HEK293 (cell line): ENCODE measurements at regions not wholly inside any gene's neighbourhood (a gene's known extent, or its start where the extent isn't known, plus 50 kb on each side); places are given as distances from the start of the nearest gene placed in this dataset.

ENCODE experiments used
- CTCF ChIA-PET: fragments of 350-600 bp; formaldehyde crosslinking; extraction: SDS; loops from one replicate; lab custom pipeline; 2021; ENCODE audit warnings: antibody characterized with exemption; lab: Yijun Ruan, JAX
- POLR2A ChIA-PET: fragments of 300-600 bp; formaldehyde crosslinking; extraction: SDS; loops from one replicate; lab custom pipeline; 2020; ENCODE audit warnings: antibody characterized with exemption, inconsistent platforms; lab: Yijun Ruan, JAX
- H3K27ac ChIP-seq: fragments of 200-500 bp; sonication (Bioruptor generic); 2 replicates; pipeline ENCODE4 v1.5.1; 2014; ENCODE audit warnings: low read depth, low read length, control low read depth, inconsistent platforms; ENCODE audit errors: extremely low read depth
- H3K36me3 ChIP-seq, 2 experiments: fragments of 200-500 bp in 1 of 2; sonication (Bioruptor generic) in 1 of 2; 1 replicate in 1 of 2; 2 replicates in 1 of 2; pipeline ENCODE4 v1.5.1; 2014 to 2017; ENCODE audit warnings: inconsistent platforms in 2 of 2, low read length in 2 of 2; ENCODE audit not compliant: control insufficient read depth in 2 of 2, insufficient read depth in 1 of 2
- H3K4me1 ChIP-seq: fragments of 200-500 bp; sonication (Bioruptor generic); 2 replicates; pipeline ENCODE4 v1.5.1; 2014; ENCODE audit warnings: mild to moderate bottlenecking, low read length, inconsistent platforms; ENCODE audit not compliant: control insufficient read depth, insufficient read depth
- H3K4me3 ChIP-seq: 2 replicates; pipeline ENCODE4 v1.5.1; 2011; ENCODE audit warnings: low read depth, mild to moderate bottlenecking, control low read depth, low read length, moderate library complexity
- H3K9me3 ChIP-seq: fragments of 200-500 bp; sonication (Bioruptor generic); 2 replicates; pipeline ENCODE4 v1.5.1; 2014; ENCODE audit warnings: low read depth, low read length, inconsistent platforms; ENCODE audit not compliant: control insufficient read depth, insufficient read depth
- EGR2 ChIP-seq: fragments of 450-650 bp; formaldehyde crosslinking; IDR thresholded peaks from 2 replicates; pipeline ENCODE4 v1.5.1; 2016; ENCODE audit warnings: low read depth, missing biosample characterization, missing genetic modification characterization
- MEIS1 ChIP-seq: sonication (generic); formaldehyde crosslinking; IDR thresholded peaks from 2 replicates; pipeline ENCODE4 v1.8.1; 2022; ENCODE audit warnings: missing genetic modification reagents, mild to moderate bottlenecking, borderline replicate concordance
- REPIN1 ChIP-seq: fragments of 450-650 bp; formaldehyde crosslinking; IDR thresholded peaks from 2 replicates; pipeline ENCODE4 v1.5.1; 2017; ENCODE audit warnings: missing biosample characterization, missing genetic modification characterization, low read depth
- YY1 ChIP-seq: fragments of 450-650 bp; formaldehyde crosslinking; IDR thresholded peaks from 2 replicates; pipeline ENCODE4 v1.5.1; 2018; ENCODE audit warnings: missing biosample characterization, missing genetic modification characterization
- ZBTB48 ChIP-seq: fragments of 450-650 bp; formaldehyde crosslinking; IDR thresholded peaks from 2 replicates; pipeline ENCODE4 v1.5.1; 2016; ENCODE audit warnings: missing biosample characterization, missing genetic modification characterization
- ZNF148 ChIP-seq: fragments of 450-650 bp; formaldehyde crosslinking; IDR thresholded peaks from 2 replicates; pipeline ENCODE4 v1.5.0; 2017; ENCODE audit warnings: missing biosample characterization, missing genetic modification characterization, borderline replicate concordance
- ZNF221 ChIP-seq: fragments of 450-650 bp; formaldehyde crosslinking; IDR thresholded peaks from 2 replicates; pipeline ENCODE4 v1.5.1; 2017; ENCODE audit warnings: missing biosample characterization, missing genetic modification characterization, borderline replicate concordance
- ZNF248 ChIP-seq: fragments of 450-650 bp; formaldehyde crosslinking; IDR thresholded peaks from 2 replicates; pipeline ENCODE4 v1.5.1; 2017; ENCODE audit warnings: missing biosample characterization, missing genetic modification characterization
- ZNF433 ChIP-seq: fragments of 450-650 bp; formaldehyde crosslinking; IDR thresholded peaks from 2 replicates; pipeline ENCODE4 v1.5.1; 2016; ENCODE audit warnings: missing biosample characterization, missing genetic modification characterization, low read depth
- ZNF48 ChIP-seq: fragments of 450-650 bp; formaldehyde crosslinking; IDR thresholded peaks from 2 replicates; pipeline ENCODE4 v1.5.1; 2016; ENCODE audit warnings: missing biosample characterization, missing genetic modification characterization
- ZNF600 ChIP-seq: fragments of 450-650 bp; formaldehyde crosslinking; IDR thresholded peaks from 2 replicates; pipeline ENCODE4 v1.5.1; 2016; ENCODE audit warnings: missing biosample characterization, missing genetic modification characterization
- ZNF610 ChIP-seq: fragments of 450-650 bp; formaldehyde crosslinking; IDR thresholded peaks from 2 replicates; pipeline ENCODE4 v1.5.1; 2016; ENCODE audit warnings: missing biosample characterization, missing genetic modification characterization, borderline replicate concordance
- TF ChIP-seq, protein P1 (sequence below): fragments of 450-650 bp; formaldehyde crosslinking; IDR thresholded peaks from 2 replicates; pipeline ENCODE4 v1.5.1; 2016; ENCODE audit warnings: missing biosample characterization, missing genetic modification characterization
- TF ChIP-seq, protein P2 (sequence below): IDR thresholded peaks from 2 replicates; pipeline ENCODE4 v1.6.1; 2011; ENCODE audit warnings: mild to moderate bottlenecking, low read depth, low read length, borderline replicate concordance
- TF ChIP-seq, protein P3 (sequence below): fragments of 450-650 bp; formaldehyde crosslinking; IDR thresholded peaks from 2 replicates; pipeline ENCODE4 v1.5.1; 2016; ENCODE audit warnings: missing biosample characterization, missing genetic modification characterization

- TF ChIP-seq ZBTB48 (tag by site-specific recombination) (no peak), MEIS1 (CRISPR knock-in tag) (no peak), ZNF148 (tag by site-specific recombination) (no peak), ZNF221 (no peak), ZNF610 (tag by site-specific recombination) (no peak), EGR2 (tag by site-specific recombination) (no peak)
- no peak overlapping the region for H3K27ac ChIP-seq
- H3K4me3 ChIP-seq = no peak overlapping the region
- H3K9me3 ChIP-seq = no peaks in the 10 kb centered on the region
- no peaks in the 10 kb centered on the region for H3K36me3 ChIP-seq
- ChIA-PET POLR2A (no interaction called here), CTCF (interaction anchor here (0.8 to 1.5 kb wide), 2 partner anchors 33 to 123 kb away, joined by 3 read pairs; no protein-coding TSS in a partner anchor)
- H3K4me1 ChIP-seq = no peaks in the 10 kb centered on the region
Observed at GRCh38 chr6:133085896-133086295, 155.3 kb upstream of the EYA4 start.

- TF ChIP-seq, protein P1, sequence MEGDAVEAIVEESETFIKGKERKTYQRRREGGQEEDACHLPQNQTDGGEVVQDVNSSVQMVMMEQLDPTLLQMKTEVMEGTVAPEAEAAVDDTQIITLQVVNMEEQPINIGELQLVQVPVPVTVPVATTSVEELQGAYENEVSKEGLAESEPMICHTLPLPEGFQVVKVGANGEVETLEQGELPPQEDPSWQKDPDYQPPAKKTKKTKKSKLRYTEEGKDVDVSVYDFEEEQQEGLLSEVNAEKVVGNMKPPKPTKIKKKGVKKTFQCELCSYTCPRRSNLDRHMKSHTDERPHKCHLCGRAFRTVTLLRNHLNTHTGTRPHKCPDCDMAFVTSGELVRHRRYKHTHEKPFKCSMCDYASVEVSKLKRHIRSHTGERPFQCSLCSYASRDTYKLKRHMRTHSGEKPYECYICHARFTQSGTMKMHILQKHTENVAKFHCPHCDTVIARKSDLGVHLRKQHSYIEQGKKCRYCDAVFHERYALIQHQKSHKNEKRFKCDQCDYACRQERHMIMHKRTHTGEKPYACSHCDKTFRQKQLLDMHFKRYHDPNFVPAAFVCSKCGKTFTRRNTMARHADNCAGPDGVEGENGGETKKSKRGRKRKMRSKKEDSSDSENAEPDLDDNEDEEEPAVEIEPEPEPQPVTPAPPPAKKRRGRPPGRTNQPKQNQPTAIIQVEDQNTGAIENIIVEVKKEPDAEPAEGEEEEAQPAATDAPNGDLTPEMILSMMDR = no peak
- no peak for TF ChIP-seq YY1 (tag by site-specific recombination)
- TF ChIP-seq ZNF248 (tag by site-specific recombination) = no peak
- no peak for TF ChIP-seq ZNF600 (tag by site-specific recombination)
- H3K27ac ChIP-seq = no peak overlapping the region
- no peaks in the 10 kb centered on the region for H3K9me3 ChIP-seq
- no peak overlapping the region for H3K4me3 ChIP-seq
- no peaks in the 10 kb centered on the region for H3K36me3 ChIP-seq
- POLR2A ChIA-PET = no interaction called here
- no peaks in the 10 kb centered on the region for H3K4me1 ChIP-seq
- CTCF ChIA-PET = interaction anchor here (0.5 to 0.9 kb wide), 3 partner anchors 10 to 126 kb away, joined by 3 to 4 read pairs (median 3); no protein-coding TSS in a partner anchor
Observed at GRCh38 chr6:133088931-133089695, 152.0 kb upstream of the EYA4 start.

DNA sequence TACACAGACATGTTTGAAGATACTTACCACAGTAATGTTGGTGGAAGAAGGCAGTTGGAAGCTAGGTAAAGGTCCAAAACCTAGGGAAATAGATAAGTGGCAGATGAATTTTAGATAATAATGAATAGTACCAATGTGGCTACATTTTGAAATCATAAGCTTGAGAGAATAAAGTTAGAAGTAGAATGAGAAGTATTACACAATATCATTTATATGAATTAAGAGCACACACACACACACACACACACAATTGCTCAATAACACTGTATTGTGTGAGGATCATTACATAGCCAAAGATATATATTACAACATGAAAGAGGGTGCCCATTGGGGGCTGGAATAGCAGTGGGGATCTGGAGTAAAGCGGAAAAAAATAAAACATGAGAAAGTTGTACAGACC lies 149.0 kb upstream of the EYA4 start:
- H3K27ac ChIP-seq = no peak overlapping the region
- no peaks in the 10 kb centered on the region for H3K9me3 ChIP-seq
- ChIA-PET POLR2A (no interaction called here), CTCF (interaction anchor here (2.0 kb wide), 1 partner anchor 52 kb away, joined by 8 read pairs; no protein-coding TSS in a partner anchor)
- TF ChIP-seq, protein P2, sequence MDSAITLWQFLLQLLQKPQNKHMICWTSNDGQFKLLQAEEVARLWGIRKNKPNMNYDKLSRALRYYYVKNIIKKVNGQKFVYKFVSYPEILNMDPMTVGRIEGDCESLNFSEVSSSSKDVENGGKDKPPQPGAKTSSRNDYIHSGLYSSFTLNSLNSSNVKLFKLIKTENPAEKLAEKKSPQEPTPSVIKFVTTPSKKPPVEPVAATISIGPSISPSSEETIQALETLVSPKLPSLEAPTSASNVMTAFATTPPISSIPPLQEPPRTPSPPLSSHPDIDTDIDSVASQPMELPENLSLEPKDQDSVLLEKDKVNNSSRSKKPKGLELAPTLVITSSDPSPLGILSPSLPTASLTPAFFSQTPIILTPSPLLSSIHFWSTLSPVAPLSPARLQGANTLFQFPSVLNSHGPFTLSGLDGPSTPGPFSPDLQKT = no peak
- no peaks in the 10 kb centered on the region for H3K4me1 ChIP-seq
- H3K4me3 ChIP-seq = no peak overlapping the region
- no peaks in the 10 kb centered on the region for H3K36me3 ChIP-seq

GRCh38 chr6:133092771-133093170 lies 148.4 kb upstream of the EYA4 start:
- POLR2A ChIA-PET = no interaction called here
- Histone ChIP-seq H3K27ac (no peak overlapping the region), H3K4me1 (no peaks in the 10 kb centered on the region), H3K36me3 (no peaks in the 10 kb centered on the region), H3K9me3 (no peaks in the 10 kb centered on the region), H3K4me3 (no peak overlapping the region)
- CTCF ChIA-PET = interaction anchor here (2.0 kb wide), 1 partner anchor 52 kb away, joined by 8 read pairs; no protein-coding TSS in a partner anchor
- TF ChIP-seq, protein P3, sequence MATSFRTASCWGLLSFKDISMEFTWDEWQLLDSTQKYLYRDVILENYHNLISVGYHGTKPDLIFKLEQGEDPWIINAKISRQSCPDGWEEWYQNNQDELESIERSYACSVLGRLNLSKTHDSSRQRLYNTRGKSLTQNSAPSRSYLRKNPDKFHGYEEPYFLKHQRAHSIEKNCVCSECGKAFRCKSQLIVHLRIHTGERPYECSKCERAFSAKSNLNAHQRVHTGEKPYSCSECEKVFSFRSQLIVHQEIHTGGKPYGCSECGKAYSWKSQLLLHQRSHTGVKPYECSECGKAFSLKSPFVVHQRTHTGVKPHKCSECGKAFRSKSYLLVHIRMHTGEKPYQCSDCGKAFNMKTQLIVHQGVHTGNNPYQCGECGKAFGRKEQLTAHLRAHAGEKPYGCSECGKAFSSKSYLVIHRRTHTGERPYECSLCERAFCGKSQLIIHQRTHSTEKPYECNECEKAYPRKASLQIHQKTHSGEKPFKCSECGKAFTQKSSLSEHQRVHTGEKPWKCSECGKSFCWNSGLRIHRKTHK (tag by site-specific recombination) = no peak
- TF ChIP-seq ZNF48 (tag by site-specific recombination) (no peak), ZNF433 (tag by site-specific recombination) (no peak), REPIN1 (tag by site-specific recombination) (no peak)
